ENCODE measurements at regions not wholly inside any gene's neighbourhood (a gene's known extent, or its start where the extent isn't known, plus 50 kb on each side); places are given as distances from the start of the nearest gene placed in this dataset.
A peak's percentile ranks its signal among the peaks of the same experiment; 100 is the strongest.

DNA sequence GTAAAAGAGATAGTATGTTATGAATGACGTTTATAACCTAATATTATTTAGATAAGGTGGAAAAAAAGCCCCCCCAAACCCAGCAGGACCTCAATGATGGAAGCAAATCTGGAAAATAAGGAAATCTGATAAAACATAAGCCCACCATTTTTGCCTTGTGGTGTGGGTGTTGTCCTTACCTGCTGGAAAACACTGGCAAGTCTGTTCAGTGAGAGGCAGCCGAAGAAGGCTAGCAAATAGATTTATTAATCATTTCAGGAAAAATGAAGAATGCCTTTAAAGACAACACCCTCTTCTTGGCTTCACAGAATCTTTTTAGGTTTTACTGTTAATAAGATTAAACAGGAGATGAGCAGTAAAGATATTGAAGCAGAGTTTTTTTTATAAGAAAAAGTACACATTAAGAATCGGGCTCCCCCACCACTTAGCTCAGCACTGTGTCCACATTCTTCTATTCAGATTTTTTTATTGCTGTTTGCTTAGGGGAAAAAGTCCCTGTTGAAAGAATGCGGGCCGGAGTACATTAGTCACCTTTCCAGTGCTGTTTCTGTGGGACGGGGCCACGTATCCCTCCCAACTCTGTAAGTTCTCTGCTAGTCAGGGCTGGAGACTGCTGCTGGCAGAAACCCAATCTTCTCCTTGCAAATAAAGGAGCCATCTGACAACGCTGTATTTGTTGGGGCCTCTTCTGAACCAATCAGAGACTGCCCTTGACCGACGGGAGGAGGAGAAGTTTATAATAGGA is 104.1 kb downstream of the EVX1 start:
- Histone ChIP-seq H3K9me3 (no peaks in the 10 kb centered on the region), H3K4me1 (replicated peaks) (no peaks in the 10 kb centered on the region), H3K27me3 (replicated peaks; ENCODE audit: insufficient read depth) (no peaks in the 10 kb centered on the region), H3K4me3 (peak overlapping the region in 1 of 2 donors; percentile 2), H3K36me3 (no peaks in the 10 kb centered on the region), H3K27ac (peak overlapping the region; percentile 16 to 30)
- TF ChIP-seq, protein P1, sequence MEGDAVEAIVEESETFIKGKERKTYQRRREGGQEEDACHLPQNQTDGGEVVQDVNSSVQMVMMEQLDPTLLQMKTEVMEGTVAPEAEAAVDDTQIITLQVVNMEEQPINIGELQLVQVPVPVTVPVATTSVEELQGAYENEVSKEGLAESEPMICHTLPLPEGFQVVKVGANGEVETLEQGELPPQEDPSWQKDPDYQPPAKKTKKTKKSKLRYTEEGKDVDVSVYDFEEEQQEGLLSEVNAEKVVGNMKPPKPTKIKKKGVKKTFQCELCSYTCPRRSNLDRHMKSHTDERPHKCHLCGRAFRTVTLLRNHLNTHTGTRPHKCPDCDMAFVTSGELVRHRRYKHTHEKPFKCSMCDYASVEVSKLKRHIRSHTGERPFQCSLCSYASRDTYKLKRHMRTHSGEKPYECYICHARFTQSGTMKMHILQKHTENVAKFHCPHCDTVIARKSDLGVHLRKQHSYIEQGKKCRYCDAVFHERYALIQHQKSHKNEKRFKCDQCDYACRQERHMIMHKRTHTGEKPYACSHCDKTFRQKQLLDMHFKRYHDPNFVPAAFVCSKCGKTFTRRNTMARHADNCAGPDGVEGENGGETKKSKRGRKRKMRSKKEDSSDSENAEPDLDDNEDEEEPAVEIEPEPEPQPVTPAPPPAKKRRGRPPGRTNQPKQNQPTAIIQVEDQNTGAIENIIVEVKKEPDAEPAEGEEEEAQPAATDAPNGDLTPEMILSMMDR (IDR thresholded peaks at IDR 0.05), result no peak
- TF ChIP-seq POLR2AphosphoS5 (IDR thresholded peaks at IDR 0.05) (peak; percentile 83), POLR2A (IDR thresholded peaks at IDR 0.05) (no peak)
- intact Hi-C loops (cut with DNase I), result no loop called here
- peak; percentile 97 for DNase-seq (ENCODE audit: low spot score)
- WGBS, result 8% methylated on average over 10 of the region's 10 CpGs

DNA sequence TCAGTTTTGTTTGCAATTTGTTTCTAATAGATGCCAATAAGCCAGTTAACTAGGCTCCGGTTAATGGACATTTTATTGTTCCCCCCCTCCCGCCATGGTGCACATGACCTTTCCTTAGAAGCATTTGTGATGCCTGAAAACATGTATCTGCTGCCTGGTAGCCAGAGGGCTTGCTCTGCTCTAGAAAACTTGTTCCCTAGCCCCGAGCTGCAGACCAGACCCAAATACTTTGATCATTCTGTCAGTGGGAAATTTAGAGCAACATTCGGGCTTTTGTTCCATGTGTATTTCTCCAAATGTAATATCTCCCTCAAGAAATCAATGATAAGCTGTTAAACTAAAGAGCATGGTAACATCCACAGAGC is 104.7 kb downstream of the EVX1 start:
- Histone ChIP-seq H3K36me3 (no peaks in the 10 kb centered on the region), H3K27me3 (replicated peaks; ENCODE audit: insufficient read depth) (no peaks in the 10 kb centered on the region), H3K4me3 (no peak overlapping the region), H3K27ac (peak overlapping the region; percentile 16 to 30), H3K9me3 (no peaks in the 10 kb centered on the region), H3K4me1 (replicated peaks) (no peaks in the 10 kb centered on the region)
- TF ChIP-seq POLR2A (IDR thresholded peaks at IDR 0.05) (no peak), POLR2AphosphoS5 (IDR thresholded peaks at IDR 0.05) (no peak)
- TF ChIP-seq, protein P1 (IDR thresholded peaks at IDR 0.05), result peak in 1 of 4 experiments; percentile 11
- under 1% methylated on average over 4 of the region's 4 CpGs for WGBS
- intact Hi-C loops (cut with DNase I), result no loop called here
- DNase-seq (ENCODE audit: low spot score), result no peak

DNA sequence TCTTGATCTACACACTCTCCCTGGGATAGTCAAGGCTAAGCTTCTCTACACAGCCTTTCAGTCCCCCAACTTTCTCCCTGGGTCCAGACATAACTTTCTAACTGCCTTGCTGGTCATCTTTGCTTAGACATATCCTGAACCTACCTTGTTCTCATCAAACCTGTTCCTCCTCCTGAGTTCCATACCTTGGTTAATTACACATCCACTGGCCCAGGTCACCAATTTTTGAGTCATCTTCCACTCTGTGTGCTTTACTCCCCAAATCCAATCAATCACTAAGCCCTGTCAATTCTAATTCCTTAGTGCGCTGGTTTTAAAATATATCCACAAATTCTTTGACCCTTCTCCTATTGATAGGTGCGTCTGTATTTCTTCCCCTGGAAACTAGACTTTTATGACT is 107.0 kb downstream of the EVX1 start:
- Histone ChIP-seq H3K27ac (no peak overlapping the region), H3K4me1 (replicated peaks) (no peaks in the 10 kb centered on the region), H3K4me3 (no peak overlapping the region), H3K27me3 (replicated peaks; ENCODE audit: insufficient read depth) (no peaks in the 10 kb centered on the region), H3K36me3 (no peaks in the 10 kb centered on the region), H3K9me3 (no peaks in the 10 kb centered on the region)
- TF ChIP-seq POLR2AphosphoS5 (IDR thresholded peaks at IDR 0.05), result no peak
- no peak for TF ChIP-seq POLR2A (IDR thresholded peaks at IDR 0.05)
- TF ChIP-seq, protein P1 (IDR thresholded peaks at IDR 0.05), result no peak
- intact Hi-C loops (cut with DNase I), result no loop called here
- 93% methylated on average over 2 of the region's 2 CpGs for WGBS
- no peak for DNase-seq (ENCODE audit: low spot score)

DNA sequence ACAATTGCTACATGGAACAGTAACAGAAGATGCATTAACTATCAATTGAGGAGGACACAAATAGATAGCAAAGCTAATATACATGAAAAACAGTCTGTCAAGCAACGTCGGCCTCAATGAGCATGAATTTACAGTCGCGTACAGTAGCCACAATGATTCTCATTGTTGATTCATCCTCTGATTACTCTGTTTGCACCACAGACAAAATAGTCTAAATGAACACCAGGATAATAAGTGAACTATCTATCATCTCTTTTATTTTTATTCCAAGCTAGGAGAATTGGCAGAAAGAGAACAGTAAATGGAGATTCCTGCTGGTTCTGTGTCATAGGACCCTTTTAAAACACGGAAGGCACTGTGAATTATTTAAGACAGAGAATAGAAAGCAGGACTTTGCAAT is 108.5 kb downstream of the EVX1 start:
- Histone ChIP-seq H3K27ac (no peak overlapping the region), H3K36me3 (no peaks in the 10 kb centered on the region), H3K9me3 (no peaks in the 10 kb centered on the region), H3K4me1 (replicated peaks) (no peaks in the 10 kb centered on the region), H3K27me3 (replicated peaks; ENCODE audit: insufficient read depth) (no peaks in the 10 kb centered on the region), H3K4me3 (no peak overlapping the region)
- WGBS, result 60% methylated on average over 5 of the region's 5 CpGs
- TF ChIP-seq POLR2AphosphoS5 (IDR thresholded peaks at IDR 0.05) (no peak), POLR2A (IDR thresholded peaks at IDR 0.05) (no peak)
- TF ChIP-seq, protein P1 (IDR thresholded peaks at IDR 0.05), result no peak
- intact Hi-C loops (cut with DNase I), result no loop called here
- no peak for DNase-seq (ENCODE audit: low spot score)

DNA sequence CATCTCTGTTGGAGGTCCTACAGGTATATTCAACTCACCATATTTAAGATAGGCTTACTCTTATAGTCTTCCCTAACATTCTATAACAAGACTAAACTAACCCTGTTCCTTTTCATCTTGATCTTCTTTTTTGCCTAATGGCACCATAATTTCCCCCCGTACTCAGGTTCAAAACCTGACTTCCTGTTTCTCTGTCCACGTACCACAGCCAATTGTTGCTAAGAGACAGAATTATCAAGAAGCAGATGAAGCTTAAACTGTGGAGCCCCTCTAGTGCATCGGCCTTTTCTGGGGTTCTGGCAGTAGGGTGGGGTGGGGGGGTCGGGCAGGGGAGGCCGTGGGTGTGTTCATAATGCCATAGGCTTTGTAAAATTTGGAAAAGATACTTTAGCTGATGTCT is 109.2 kb downstream of the EVX1 start:
- intact Hi-C loops (cut with DNase I), result no loop called here

More for the DNA sequence above, 109.2 kb downstream of the EVX1 start:
- 69% methylated on average over 5 of the region's 5 CpGs for WGBS
- no peak overlapping the region for H3K4me3 ChIP-seq
- no peaks in the 10 kb centered on the region for H3K9me3 ChIP-seq
- no peaks in the 10 kb centered on the region for H3K4me1 ChIP-seq (replicated peaks)
- no peaks in the 10 kb centered on the region for H3K27me3 ChIP-seq (replicated peaks; ENCODE audit: insufficient read depth)
- no peak for DNase-seq (ENCODE audit: low spot score)
- no peaks in the 10 kb centered on the region for H3K36me3 ChIP-seq
- TF ChIP-seq POLR2A (IDR thresholded peaks at IDR 0.05), result no peak
- H3K27ac ChIP-seq, result no peak overlapping the region
